Muscle layer of colon (tissue), 2 donors: ENCODE measurements at regions not wholly inside any gene's neighbourhood (a gene's known extent, or its start where the extent isn't known, plus 50 kb on each side); places are given as distances from the start of the nearest gene placed in this dataset.

Experiments used
- H3K27ac ChIP-seq: one replicate; pipeline ENCODE4 v1.7.0; 2013; ENCODE audit warnings: low read depth, mild to moderate bottlenecking, low read length, moderate library complexity
- H3K27me3 ChIP-seq, 2 donors: one replicate each; pipeline ENCODE4 v1.7.0; 2013; ENCODE audit warnings: low read length in 2 of 2, mild to moderate bottlenecking in 2 of 2; ENCODE audit not compliant: insufficient read depth in 2 of 2, control insufficient read depth in 1 of 2
- H3K36me3 ChIP-seq: one replicate; pipeline ENCODE4 v1.7.0; 2013; ENCODE audit warnings: mild to moderate bottlenecking, low read length; ENCODE audit not compliant: insufficient read depth
- H3K4me1 ChIP-seq: one replicate; pipeline ENCODE4 v1.7.0; 2013; ENCODE audit warnings: mild to moderate bottlenecking, low read length; ENCODE audit not compliant: insufficient read depth
- H3K4me3 ChIP-seq, 2 donors: one replicate each; pipeline ENCODE4 v1.7.0; 2013; ENCODE audit warnings: low read length in 2 of 2, low read depth in 1 of 2, mild to moderate bottlenecking in 1 of 2, moderate library complexity in 1 of 2
- H3K9ac ChIP-seq: one replicate; pipeline ENCODE4 v1.7.0; 2013; ENCODE audit warnings: low read length
- H3K9me3 ChIP-seq: one replicate; pipeline ENCODE4 v1.7.0; 2013; ENCODE audit warnings: mild to moderate bottlenecking, low read length
- donor health status: abdominal sarcoma.
- donor health status: Adenocarcinoma of cecum.

DNA sequence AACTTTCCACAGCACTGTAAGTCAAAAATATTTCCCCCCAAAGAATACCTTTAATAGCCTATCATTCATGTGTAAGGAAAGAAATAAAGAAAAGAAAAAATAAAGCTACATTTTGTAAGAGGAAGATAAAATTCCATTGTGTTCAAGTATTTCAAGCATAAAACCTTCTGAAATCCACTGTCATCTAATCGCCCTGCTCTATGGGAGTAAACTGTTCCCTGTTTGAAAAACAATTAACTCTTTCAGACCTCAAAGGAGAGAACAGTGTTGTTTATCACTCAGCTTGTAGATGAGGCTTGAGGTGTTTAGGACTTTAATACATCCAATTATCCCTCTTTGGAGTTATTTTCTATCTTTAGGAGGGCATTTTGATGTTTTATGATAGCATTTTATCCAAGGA lies 112.2 kb upstream of the REG3G start:
- H3K4me1 ChIP-seq: no peaks in the 10 kb centered on the region
- no peak overlapping the region for H3K9ac ChIP-seq
- H3K9me3 ChIP-seq: no peaks in the 10 kb centered on the region
- no peaks in the 10 kb centered on the region for H3K27me3 ChIP-seq
- H3K27ac ChIP-seq: no peak overlapping the region
- no peak overlapping the region for H3K4me3 ChIP-seq
- H3K36me3 ChIP-seq: no peaks in the 10 kb centered on the region

DNA sequence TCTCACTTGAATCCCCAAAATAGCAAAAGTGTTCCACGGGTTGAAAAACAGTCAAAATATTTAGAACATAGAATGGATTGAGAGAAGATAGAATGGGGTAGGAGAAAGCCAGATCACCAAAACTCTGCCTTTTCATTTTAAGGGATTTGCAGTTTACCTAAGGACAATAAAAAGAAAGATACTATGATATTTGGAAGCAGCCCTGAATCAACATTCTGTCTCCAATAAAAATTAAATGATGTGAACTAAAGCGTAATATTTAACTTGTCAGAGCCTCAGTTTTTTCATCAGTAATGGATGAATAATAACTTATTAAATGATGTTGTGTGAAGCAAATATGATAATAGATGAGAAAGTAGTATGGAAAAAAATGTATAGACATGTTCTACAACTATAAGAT lies 100.2 kb upstream of the REG3G start:
- no peaks in the 10 kb centered on the region for H3K4me1 ChIP-seq
- H3K9ac ChIP-seq: no peak overlapping the region
- H3K9me3 ChIP-seq: no peaks in the 10 kb centered on the region
- H3K4me3 ChIP-seq: no peak overlapping the region
- no peak overlapping the region for H3K27ac ChIP-seq
- no peaks in the 10 kb centered on the region for H3K27me3 ChIP-seq
- no peaks in the 10 kb centered on the region for H3K36me3 ChIP-seq

DNA sequence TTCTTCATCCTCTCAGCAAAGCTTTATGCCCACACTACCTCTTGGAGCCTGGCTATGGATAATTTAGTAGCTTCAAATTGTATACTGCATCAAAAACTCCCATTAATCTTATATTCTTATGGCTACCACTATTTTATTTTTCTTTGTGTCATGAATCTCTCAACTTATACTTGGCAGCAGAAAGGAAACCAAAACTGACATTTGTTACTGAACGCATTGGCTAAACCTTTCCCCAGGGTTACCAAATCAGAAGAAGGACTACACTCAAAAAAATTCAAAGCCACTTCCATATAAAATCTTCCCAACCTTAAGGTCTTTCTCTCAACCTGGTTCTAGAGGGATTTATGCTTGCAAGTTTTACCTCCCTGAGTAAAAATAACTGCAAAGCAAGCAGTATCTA lies 97.0 kb upstream of the REG3G start:
- H3K27ac ChIP-seq: no peak overlapping the region
- no peaks in the 10 kb centered on the region for H3K27me3 ChIP-seq
- no peaks in the 10 kb centered on the region for H3K9me3 ChIP-seq
- H3K4me3 ChIP-seq: no peak overlapping the region
- H3K36me3 ChIP-seq: no peaks in the 10 kb centered on the region
- no peak overlapping the region for H3K9ac ChIP-seq
- no peaks in the 10 kb centered on the region for H3K4me1 ChIP-seq

DNA sequence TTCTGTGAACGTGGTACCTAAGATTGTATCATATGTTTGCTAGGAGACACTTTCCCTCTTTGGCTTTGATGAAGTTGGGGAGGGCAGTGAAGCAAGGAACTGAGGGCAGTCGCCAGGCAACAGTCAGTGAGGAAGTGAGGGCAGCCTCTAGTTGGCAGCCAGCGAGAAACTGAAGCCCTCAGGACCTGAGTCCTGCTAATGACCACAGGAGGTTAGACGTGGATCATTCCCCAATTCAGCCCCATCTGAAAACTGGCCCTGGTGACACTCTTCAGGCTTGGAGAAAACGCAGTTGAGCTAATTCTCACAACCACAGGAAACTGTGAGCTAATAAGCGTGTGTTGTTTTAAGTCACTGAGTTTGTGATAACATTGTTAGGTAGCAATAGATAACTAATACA lies 84.5 kb upstream of the REG3G start:
- no peak overlapping the region for H3K27ac ChIP-seq
- no peaks in the 10 kb centered on the region for H3K4me1 ChIP-seq
- no peak overlapping the region for H3K4me3 ChIP-seq
- no peaks in the 10 kb centered on the region for H3K9me3 ChIP-seq
- H3K9ac ChIP-seq: no peak overlapping the region
- H3K36me3 ChIP-seq: no peaks in the 10 kb centered on the region
- no peaks in the 10 kb centered on the region for H3K27me3 ChIP-seq

DNA sequence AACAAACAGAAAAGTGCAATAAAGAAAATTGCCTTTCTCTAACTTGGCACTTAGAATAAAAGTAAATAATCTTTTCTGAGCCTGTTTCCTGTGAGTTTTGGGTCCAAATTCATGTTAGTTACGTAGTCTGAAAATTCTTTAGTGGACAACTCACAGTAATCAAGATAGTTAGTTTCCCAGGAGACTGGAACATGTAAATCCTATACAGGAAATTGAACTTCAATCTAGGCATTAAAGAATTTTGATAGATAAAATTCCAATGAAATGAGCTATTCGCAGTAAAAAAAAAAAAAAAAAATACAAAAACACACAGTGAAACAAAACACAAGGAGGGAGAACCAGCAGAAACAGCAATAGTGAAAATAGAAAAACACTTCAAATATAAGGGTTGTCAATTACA lies 83.8 kb upstream of the REG3G start:
- Histone ChIP-seq H3K36me3 (no peaks in the 10 kb centered on the region), H3K4me3 (no peak overlapping the region), H3K27me3 (no peaks in the 10 kb centered on the region), H3K9me3 (no peaks in the 10 kb centered on the region), H3K9ac (no peak overlapping the region), H3K4me1 (no peaks in the 10 kb centered on the region), H3K27ac (no peak overlapping the region)

DNA sequence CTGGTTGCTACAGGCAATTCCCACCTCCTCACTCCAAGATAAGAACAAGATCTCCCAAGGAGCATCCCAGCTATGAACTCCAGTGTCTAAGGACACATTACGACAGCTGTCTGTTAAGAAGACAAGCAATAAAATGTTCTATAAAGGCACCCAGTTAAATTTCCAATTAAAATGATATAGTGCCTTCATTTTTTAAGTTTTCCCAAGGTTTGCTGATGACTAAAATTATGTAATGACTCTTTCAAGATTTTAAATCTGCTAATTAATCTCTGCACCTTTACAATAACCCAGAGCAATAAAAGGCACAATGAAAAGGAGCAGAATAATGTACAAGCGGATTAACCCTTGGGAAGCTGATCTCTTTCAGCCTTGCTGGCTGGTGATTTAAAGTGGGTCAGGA lies 61.6 kb upstream of the REG3G start:
- no peaks in the 10 kb centered on the region for H3K4me1 ChIP-seq
- H3K9me3 ChIP-seq: no peaks in the 10 kb centered on the region

DNA sequence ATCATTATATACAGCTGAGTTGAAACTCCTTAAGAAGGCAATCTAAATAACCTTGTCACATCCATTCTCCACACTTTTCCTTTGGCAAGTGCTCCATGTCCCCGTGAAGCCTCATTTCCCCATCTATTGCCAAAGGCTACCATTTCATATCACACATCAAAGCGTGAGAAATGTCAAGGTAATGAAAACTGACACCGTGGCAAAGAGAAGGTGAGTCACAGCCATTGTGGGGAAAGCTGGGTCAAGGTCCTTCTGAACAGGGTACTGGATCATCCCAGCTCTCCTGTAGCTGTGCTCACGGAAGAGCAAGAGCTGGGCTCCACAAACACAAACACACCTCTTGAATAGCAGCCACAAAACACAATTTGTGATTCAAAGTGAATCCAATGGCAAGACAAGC lies 58.2 kb upstream of the REG3G start:
- H3K4me3 ChIP-seq: no peak overlapping the region
- no peaks in the 10 kb centered on the region for H3K36me3 ChIP-seq
- H3K9ac ChIP-seq: no peak overlapping the region
- H3K27ac ChIP-seq: no peak overlapping the region
- no peaks in the 10 kb centered on the region for H3K27me3 ChIP-seq
- H3K9me3 ChIP-seq: no peaks in the 10 kb centered on the region
- no peaks in the 10 kb centered on the region for H3K4me1 ChIP-seq

More for the DNA sequence above, 61.6 kb upstream of the REG3G start:
- Histone ChIP-seq H3K27me3 (no peaks in the 10 kb centered on the region), H3K36me3 (no peaks in the 10 kb centered on the region), H3K27ac (no peak overlapping the region), H3K4me3 (no peak overlapping the region), H3K9ac (no peak overlapping the region)

DNA sequence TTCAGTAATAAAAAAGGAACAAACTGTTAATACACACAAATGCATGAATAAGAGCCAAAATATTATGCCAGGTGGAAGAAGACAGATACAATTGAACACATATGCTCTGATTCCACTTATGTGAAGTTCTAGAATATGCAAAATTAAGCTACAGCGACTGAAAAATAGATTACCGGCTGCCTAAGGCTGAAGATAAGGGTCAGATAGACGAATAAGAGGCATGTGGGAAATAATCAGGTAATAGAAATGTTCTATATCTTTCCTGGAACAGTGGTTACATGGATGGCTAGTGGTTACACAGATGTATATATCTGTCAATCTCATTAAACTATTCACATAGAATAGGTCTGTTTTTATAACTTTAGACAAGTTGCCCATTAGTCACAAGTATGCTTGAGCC lies 51.9 kb upstream of the REG3G start:
- no peaks in the 10 kb centered on the region for H3K36me3 ChIP-seq
- no peaks in the 10 kb centered on the region for H3K4me1 ChIP-seq
- no peak overlapping the region for H3K9ac ChIP-seq
- no peaks in the 10 kb centered on the region for H3K27me3 ChIP-seq
- no peaks in the 10 kb centered on the region for H3K9me3 ChIP-seq
- no peak overlapping the region for H3K4me3 ChIP-seq
- H3K27ac ChIP-seq: no peak overlapping the region
